Mesothelial cell of epicardium (in vitro differentiated cells): ENCODE measurements at regions not wholly inside any gene's neighbourhood (a gene's known extent, or its start where the extent isn't known, plus 50 kb on each side); places are given as distances from the start of the nearest gene placed in this dataset.
"Not testable (repeated sequence)": the region's sequence is repeated elsewhere in the genome, so short reads cannot be mapped to it uniquely, and the experiment has no call there.

ENCODE experiments used
- DNase-seq, 2 experiments: peaks; one replicate each; pipeline ENCODE4 v3.0.0; 2021; ENCODE audit warnings: low spot score in 2 of 2; ENCODE audit not compliant: unreplicated experiment in 2 of 2
- H3K27ac Mint-ChIP-seq: 2 replicates; pipeline ENCODE4 v1.8.0; 2021; ENCODE audit warnings: mixed read lengths
- H3K27me3 Mint-ChIP-seq: 2 replicates; pipeline ENCODE4 v1.8.0; 2021; ENCODE audit warnings: low read depth, mixed read lengths
- H3K36me3 Mint-ChIP-seq: 2 replicates; pipeline ENCODE4 v1.8.0; 2021; ENCODE audit warnings: mixed read lengths
- H3K4me1 Mint-ChIP-seq: 2 replicates; pipeline ENCODE4 v1.8.0; 2021; ENCODE audit warnings: mixed read lengths
- H3K4me3 Mint-ChIP-seq: 2 replicates; pipeline ENCODE4 v1.8.0; 2021; ENCODE audit warnings: mild to moderate bottlenecking, moderate library complexity, mixed read lengths
- H3K9me3 Mint-ChIP-seq: 2 replicates; pipeline ENCODE4 v1.8.0; 2021; ENCODE audit warnings: mixed read lengths
- TF ChIP-seq, protein P1 (sequence below): fragments of 200-600 bp; sonication (generic); IDR thresholded peaks from one replicate; pipeline ENCODE4 v1.5.0; 2021; ENCODE audit warnings: antibody characterized with exemption; ENCODE audit not compliant: unreplicated experiment

DNA sequence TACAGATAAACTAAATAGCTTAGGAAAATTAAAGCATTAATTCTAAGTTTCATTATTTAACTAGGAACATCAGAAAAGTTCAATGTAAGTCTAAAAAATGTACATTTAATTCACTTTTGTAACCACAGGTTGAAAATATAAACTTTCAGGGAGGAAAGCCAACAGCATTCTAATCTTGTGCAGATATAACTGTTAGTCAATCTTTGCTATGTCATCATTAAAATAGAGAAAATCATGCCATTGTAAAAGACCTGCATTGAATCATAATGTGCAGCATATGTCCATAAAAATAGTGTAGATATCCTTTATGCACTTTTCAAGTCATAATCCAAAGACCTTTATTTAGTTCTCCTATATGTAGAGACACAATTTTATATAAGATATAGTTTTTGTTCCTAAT, 207.3 kb downstream of the ALG10B start:
- H3K4me1 Mint-ChIP-seq, result no peaks in the 10 kb centered on the region
- peaks cover 2% of the 10 kb centered on the region for H3K27me3 Mint-ChIP-seq
- H3K27ac Mint-ChIP-seq, result no peak overlapping the region
- DNase-seq, result no peak
- H3K9me3 Mint-ChIP-seq, result no peaks in the 10 kb centered on the region
- no peak overlapping the region for H3K4me3 Mint-ChIP-seq
- TF ChIP-seq, protein P1, sequence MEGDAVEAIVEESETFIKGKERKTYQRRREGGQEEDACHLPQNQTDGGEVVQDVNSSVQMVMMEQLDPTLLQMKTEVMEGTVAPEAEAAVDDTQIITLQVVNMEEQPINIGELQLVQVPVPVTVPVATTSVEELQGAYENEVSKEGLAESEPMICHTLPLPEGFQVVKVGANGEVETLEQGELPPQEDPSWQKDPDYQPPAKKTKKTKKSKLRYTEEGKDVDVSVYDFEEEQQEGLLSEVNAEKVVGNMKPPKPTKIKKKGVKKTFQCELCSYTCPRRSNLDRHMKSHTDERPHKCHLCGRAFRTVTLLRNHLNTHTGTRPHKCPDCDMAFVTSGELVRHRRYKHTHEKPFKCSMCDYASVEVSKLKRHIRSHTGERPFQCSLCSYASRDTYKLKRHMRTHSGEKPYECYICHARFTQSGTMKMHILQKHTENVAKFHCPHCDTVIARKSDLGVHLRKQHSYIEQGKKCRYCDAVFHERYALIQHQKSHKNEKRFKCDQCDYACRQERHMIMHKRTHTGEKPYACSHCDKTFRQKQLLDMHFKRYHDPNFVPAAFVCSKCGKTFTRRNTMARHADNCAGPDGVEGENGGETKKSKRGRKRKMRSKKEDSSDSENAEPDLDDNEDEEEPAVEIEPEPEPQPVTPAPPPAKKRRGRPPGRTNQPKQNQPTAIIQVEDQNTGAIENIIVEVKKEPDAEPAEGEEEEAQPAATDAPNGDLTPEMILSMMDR, result no peak
- H3K36me3 Mint-ChIP-seq, result no peaks in the 10 kb centered on the region

DNA sequence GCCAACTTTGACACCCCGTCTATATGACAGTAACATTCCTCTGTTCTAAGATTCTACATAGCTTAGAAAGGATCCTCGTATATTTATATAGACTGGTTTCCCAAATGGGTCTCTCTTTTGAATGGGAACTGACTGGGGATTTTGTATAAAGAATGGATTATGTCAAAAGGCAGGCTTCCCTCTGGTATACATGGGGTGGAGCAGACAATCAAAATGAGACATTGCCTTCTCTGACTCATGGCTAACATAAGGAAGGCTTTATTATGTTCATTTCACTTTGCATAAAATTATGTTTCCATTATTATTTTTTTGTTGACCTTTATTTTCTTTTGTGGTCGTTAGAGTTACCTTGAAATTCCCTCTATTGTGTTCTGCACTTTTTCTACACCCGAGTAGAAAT, 211.1 kb downstream of the ALG10B start:
- Mint-ChIP-seq H3K27ac (no peak overlapping the region), H3K27me3 (peaks cover 2% of the 10 kb centered on the region), H3K36me3 (no peaks in the 10 kb centered on the region), H3K9me3 (no peaks in the 10 kb centered on the region), H3K4me1 (no peaks in the 10 kb centered on the region), H3K4me3 (no peak overlapping the region)
- TF ChIP-seq, protein P1, result no peak
- DNase-seq, result no peak

DNA sequence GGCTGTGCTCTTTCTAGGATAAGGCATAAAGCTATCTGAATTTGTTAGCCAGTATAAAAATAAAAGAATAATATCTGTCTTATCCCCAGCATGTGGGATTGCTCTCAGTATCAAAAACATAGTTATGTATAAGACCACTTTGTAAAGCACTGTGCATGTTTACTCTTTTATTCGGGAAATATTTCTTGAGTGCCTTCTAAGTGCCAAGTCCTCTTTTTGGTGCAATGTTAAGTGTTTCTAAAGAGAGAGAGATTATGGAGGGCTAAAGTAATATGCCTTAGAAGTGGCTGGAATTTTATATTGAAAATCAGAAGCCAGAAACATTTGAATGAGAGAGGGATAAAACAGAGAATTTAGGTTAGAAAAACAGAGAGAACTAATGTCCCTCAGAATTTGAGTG, 212.0 kb downstream of the ALG10B start:
- H3K27me3 Mint-ChIP-seq, result peaks cover 2% of the 10 kb centered on the region
- DNase-seq, result no peak
- no peak overlapping the region for H3K4me3 Mint-ChIP-seq
- H3K36me3 Mint-ChIP-seq, result no peaks in the 10 kb centered on the region
- no peak overlapping the region for H3K27ac Mint-ChIP-seq
- no peaks in the 10 kb centered on the region for H3K4me1 Mint-ChIP-seq
- H3K9me3 Mint-ChIP-seq, result no peaks in the 10 kb centered on the region
- TF ChIP-seq, protein P1, result no peak

DNA sequence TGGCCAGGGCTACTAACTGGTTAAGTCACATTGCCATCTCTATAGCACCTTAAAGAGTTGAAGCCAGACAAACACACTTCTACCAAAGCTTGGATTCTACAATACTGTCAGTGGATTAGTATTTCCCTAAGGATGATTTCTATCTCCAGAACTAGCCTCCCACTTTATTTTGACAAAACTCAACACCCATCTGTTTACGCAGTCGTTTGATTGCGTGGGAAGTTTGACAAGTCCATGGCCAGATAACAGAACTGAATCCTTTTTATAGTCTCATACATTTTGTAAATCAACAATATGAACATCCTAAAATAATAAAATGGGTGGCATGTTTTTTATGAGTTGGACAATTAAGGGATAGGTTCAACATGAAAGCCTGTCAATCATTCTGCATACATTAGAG, 212.7 kb downstream of the ALG10B start:
- not testable (repeated sequence) for H3K4me1 Mint-ChIP-seq, H3K36me3 Mint-ChIP-seq, H3K9me3 Mint-ChIP-seq, DNase-seq, H3K27me3 Mint-ChIP-seq, H3K27ac Mint-ChIP-seq, H3K4me3 Mint-ChIP-seq

DNA sequence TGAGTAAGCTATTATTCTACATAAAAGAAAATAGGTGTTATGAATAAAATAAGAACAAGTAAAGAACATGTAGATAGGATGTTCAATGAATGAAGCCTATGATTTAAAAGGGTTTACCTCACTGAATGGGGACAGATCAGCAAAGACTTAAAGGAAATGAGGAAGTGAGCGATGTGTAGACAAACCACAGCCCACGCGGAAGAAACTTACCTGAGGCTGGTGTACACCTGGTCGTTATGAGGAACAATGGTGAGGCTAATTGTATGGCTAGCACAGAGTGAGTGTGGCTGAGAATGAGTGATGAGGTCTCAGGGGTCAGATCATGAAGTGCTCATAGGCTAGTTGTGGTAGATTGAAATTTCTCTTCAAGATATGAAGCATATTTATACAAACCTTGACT, 221.7 kb downstream of the ALG10B start:
- Mint-ChIP-seq H3K9me3 (no peaks in the 10 kb centered on the region), H3K27me3 (no peaks in the 10 kb centered on the region), H3K4me1 (no peaks in the 10 kb centered on the region), H3K36me3 (no peaks in the 10 kb centered on the region), H3K27ac (no peak overlapping the region), H3K4me3 (no peak overlapping the region)
- DNase-seq, result no peak
- TF ChIP-seq, protein P1, result no peak

DNA sequence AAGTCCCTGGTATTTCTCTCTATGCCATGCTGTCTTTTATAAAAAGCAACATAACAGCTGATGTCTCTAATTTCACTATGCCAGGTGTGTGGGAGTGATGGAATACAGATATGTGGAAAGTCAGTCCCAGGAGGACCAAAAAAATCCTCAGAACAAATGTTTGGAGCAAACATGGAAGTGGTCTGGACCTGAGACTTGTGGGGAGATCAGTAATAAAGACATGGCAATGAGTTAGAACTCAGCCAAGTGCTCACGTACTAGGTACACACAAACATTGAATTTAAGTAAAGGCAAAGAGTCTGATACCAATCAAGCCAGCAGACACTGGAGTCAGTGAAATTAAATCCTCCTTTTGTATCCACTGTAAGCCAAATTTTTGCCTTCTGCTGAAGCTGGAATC, 223.6 kb downstream of the ALG10B start:
- TF ChIP-seq, protein P1, result no peak
- no peak for DNase-seq
- Mint-ChIP-seq H3K36me3 (no peaks in the 10 kb centered on the region), H3K4me3 (no peak overlapping the region), H3K9me3 (no peaks in the 10 kb centered on the region), H3K27ac (no peak overlapping the region), H3K27me3 (no peaks in the 10 kb centered on the region), H3K4me1 (no peaks in the 10 kb centered on the region)
